KMS-11 (cell line): ENCODE measurements at regions not wholly inside any gene's neighbourhood (a gene's known extent, or its start where the extent isn't known, plus 50 kb on each side); places are given as distances from the start of the nearest gene placed in this dataset.
"Not testable (repeated sequence)": the region's sequence is repeated elsewhere in the genome, so short reads cannot be mapped to it uniquely, and the experiment has no call there.

Experiments used
- H2AFZ ChIP-seq: fragments of 200-600 bp; sonication (generic); 2 replicates; pipeline ENCODE4 v1.6.1; 2016; ENCODE audit warnings: antibody characterized with exemption, mixed run types, low read depth
- H3K27ac ChIP-seq: fragments of 200-600 bp; sonication (generic); 2 replicates; pipeline ENCODE4 v1.6.1; 2016; ENCODE audit warnings: mild to moderate bottlenecking, mixed run types
- H3K27me3 ChIP-seq: fragments of 200-600 bp; sonication (generic); 2 replicates; pipeline ENCODE4 v1.6.1; 2017; ENCODE audit warnings: mild to moderate bottlenecking, low read depth, mixed run types, moderate library complexity; ENCODE audit not compliant: insufficient read depth
- H3K36me3 ChIP-seq: fragments of 200-600 bp; sonication (generic); 2 replicates; pipeline ENCODE4 v1.6.1; 2017; ENCODE audit warnings: mild to moderate bottlenecking, mixed run types; ENCODE audit not compliant: insufficient read depth
- H3K4me1 ChIP-seq: fragments of 200-600 bp; sonication (generic); 2 replicates; pipeline ENCODE4 v1.6.1; 2016; ENCODE audit warnings: mild to moderate bottlenecking, low read depth, mixed run types; ENCODE audit not compliant: poor library complexity, severe bottlenecking
- H3K4me2 ChIP-seq: fragments of 200-600 bp; sonication (generic); 2 replicates; pipeline ENCODE4 v1.7.0; 2016; ENCODE audit warnings: mild to moderate bottlenecking, mixed run types
- H3K4me3 ChIP-seq: fragments of 200-600 bp; sonication (generic); IDR thresholded peaks from 2 replicates; pipeline ENCODE4 v1.6.1; 2017; ENCODE audit warnings: low read depth, low read length, mixed read lengths; ENCODE audit not compliant: insufficient read depth
- H3K79me2 ChIP-seq: fragments of 200-600 bp; sonication (generic); 2 replicates; pipeline ENCODE4 v1.6.1; 2016; ENCODE audit warnings: low read depth, mixed run types; ENCODE audit not compliant: insufficient read depth
- H3K9ac ChIP-seq: fragments of 200-600 bp; sonication (generic); 2 replicates; pipeline ENCODE4 v1.6.1; 2016; ENCODE audit warnings: mild to moderate bottlenecking, mixed run types
- H4K20me1 ChIP-seq: fragments of 200-600 bp; sonication (generic); 2 replicates; pipeline ENCODE4 v1.6.1; 2016; ENCODE audit warnings: mild to moderate bottlenecking, mixed run types; ENCODE audit not compliant: insufficient read depth
- TF ChIP-seq, protein P1 (sequence below): fragments of 200-600 bp; sonication (generic); conservative IDR thresholded peaks from 2 replicates; pipeline ENCODE4 v1.6.1; 2017; ENCODE audit warnings: low read depth, mild to moderate bottlenecking, antibody characterized with exemption, low read length, moderate library complexity, mixed read lengths

DNA sequence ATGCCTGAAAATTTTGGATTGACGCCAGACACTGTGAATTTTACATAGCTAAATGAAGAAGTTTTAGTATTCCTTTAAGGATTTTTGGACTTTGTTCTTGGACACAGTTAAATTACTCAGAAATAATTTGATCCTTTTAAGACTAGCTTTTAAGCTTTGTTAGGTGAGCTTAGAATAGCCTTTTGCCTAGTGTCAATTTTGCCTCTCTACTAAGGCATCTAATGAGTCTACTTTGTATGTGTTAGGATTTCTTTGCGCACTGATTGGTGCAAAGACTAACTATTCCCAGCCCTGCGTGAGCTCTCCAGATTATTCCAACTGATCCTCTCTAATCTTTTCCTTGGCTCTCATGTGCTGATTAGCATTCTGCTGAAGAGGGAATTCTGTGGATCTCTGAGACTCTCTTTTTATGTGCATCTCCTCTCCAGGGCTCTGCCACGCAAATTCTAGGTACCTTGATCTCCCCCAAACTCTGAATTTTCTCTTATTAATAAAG, 128.1 kb upstream of the BCL9 start:
- H3K27ac ChIP-seq, result no peak overlapping the region
- H4K20me1 ChIP-seq, result no peaks in the 10 kb centered on the region

DNA sequence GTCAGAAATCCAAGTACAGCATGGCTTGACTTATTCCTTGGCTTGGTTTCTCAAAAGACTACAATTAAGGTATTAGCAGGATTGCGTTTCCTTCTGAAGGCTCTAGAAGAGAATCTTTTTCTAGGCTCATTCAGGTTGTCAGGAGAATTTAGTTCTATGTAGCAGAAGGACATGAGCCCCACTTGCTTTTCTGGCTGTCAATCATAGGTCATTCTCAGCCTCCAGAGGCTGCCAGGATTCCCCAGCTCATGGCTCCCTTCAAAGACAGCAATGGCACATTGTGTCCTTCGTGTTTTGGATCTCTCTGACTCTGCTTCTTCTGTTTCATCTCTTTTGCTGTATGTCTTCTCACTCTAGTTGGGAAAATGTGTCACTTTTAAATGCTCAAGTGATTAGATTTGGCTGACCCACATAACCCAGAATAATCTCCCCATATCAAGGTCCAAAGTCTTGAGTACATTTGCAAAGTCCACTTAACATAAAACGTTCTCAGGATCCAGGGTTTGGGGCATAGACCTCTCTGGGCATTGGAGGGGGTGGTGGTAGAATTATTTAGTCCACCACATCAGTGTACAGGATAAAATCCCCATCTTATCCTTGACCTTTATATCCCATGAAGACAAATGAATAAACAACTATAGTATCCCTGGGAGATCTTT, 126.7 kb upstream of the BCL9 start:
- no peak overlapping the region for H3K9ac ChIP-seq
- H3K36me3 ChIP-seq, result no peaks in the 10 kb centered on the region
- H4K20me1 ChIP-seq, result no peaks in the 10 kb centered on the region
- no peak overlapping the region for H3K4me2 ChIP-seq
- no peaks in the 10 kb centered on the region for H3K27me3 ChIP-seq
- TF ChIP-seq, protein P1, sequence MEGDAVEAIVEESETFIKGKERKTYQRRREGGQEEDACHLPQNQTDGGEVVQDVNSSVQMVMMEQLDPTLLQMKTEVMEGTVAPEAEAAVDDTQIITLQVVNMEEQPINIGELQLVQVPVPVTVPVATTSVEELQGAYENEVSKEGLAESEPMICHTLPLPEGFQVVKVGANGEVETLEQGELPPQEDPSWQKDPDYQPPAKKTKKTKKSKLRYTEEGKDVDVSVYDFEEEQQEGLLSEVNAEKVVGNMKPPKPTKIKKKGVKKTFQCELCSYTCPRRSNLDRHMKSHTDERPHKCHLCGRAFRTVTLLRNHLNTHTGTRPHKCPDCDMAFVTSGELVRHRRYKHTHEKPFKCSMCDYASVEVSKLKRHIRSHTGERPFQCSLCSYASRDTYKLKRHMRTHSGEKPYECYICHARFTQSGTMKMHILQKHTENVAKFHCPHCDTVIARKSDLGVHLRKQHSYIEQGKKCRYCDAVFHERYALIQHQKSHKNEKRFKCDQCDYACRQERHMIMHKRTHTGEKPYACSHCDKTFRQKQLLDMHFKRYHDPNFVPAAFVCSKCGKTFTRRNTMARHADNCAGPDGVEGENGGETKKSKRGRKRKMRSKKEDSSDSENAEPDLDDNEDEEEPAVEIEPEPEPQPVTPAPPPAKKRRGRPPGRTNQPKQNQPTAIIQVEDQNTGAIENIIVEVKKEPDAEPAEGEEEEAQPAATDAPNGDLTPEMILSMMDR, result no peak
- no peak overlapping the region for H3K27ac ChIP-seq
- no peaks in the 10 kb centered on the region for H3K4me1 ChIP-seq
- no peak overlapping the region for H3K4me3 ChIP-seq
- H2AFZ ChIP-seq, result no peak overlapping the region
- H3K79me2 ChIP-seq, result no peaks in the 10 kb centered on the region

More for the DNA sequence above, 128.1 kb upstream of the BCL9 start:
- Histone ChIP-seq H3K27me3 (no peaks in the 10 kb centered on the region), H3K4me1 (no peaks in the 10 kb centered on the region), H3K79me2 (no peaks in the 10 kb centered on the region), H3K4me2 (no peak overlapping the region), H3K4me3 (no peak overlapping the region), H3K36me3 (no peaks in the 10 kb centered on the region), H3K9ac (no peak overlapping the region), H2AFZ (no peak overlapping the region)
- TF ChIP-seq, protein P1, result no peak

DNA sequence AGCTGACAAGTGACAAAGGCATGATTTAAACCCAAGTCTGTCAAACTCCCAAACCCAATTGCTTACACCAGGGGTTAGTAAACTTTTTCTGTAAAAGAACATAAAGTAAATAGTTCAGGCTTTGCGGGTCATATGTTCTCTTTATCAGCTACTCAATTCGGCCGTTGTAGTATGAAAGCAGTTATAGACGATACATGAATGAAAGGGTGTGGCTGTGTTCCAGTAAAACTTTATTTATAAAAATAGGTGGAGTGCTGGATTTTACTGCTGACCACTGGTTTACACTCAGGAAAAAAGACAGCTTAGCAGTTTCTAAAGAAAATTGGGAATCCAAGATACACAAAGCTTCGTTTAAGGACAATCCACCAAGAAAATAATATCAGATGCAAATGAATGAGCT, 124.3 kb upstream of the BCL9 start:
- Histone ChIP-seq H4K20me1 (no peaks in the 10 kb centered on the region), H3K9ac (no peak overlapping the region), H3K4me2 (no peak overlapping the region), H3K4me1 (no peaks in the 10 kb centered on the region), H3K36me3 (no peaks in the 10 kb centered on the region), H3K27me3 (no peaks in the 10 kb centered on the region), H3K79me2 (no peaks in the 10 kb centered on the region), H3K4me3 (no peak overlapping the region), H3K27ac (no peak overlapping the region), H2AFZ (no peak overlapping the region)
- TF ChIP-seq, protein P1, result no peak

DNA sequence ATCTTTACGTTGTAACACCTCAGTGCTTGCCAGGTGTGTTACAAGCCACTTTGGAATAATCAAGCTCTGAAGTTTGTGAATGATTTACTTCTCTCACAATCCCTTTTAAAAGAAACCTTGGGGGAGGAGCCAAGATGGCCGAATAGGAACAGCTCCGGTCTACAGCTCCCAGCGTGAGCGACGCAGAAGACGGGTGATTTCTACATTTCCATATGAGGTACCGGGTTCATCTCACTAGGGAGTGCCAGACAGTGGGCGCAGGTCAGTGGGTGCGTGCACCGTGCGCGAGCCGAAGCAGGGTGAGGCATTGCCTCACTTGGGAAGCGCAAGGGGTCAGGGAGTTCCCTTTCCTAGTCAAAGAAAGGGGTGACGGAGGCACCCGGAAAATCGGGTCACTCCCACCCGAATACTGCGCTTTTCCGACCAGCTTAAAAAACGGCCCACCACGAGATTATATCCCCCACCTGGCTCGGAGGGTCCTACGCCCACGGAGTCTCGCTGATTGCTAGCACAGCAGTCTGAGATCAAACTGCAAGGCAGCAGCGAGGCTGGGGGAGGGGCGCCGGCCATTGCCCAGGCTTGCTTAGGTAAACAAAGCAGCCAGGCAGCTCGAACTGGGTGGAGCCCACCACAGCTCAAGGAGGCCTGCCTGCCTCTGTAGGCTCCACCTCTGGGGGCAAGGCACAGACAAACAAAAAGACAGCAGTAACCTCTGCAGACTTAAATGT, 118.0 kb upstream of the BCL9 start:
- H3K4me2 ChIP-seq, H3K4me3 ChIP-seq, H3K27ac ChIP-seq, H3K27me3 ChIP-seq, H3K79me2 ChIP-seq, H3K36me3 ChIP-seq, H3K4me1 ChIP-seq, H3K9ac ChIP-seq, H4K20me1 ChIP-seq, H2AFZ ChIP-seq: not testable (repeated sequence)

DNA sequence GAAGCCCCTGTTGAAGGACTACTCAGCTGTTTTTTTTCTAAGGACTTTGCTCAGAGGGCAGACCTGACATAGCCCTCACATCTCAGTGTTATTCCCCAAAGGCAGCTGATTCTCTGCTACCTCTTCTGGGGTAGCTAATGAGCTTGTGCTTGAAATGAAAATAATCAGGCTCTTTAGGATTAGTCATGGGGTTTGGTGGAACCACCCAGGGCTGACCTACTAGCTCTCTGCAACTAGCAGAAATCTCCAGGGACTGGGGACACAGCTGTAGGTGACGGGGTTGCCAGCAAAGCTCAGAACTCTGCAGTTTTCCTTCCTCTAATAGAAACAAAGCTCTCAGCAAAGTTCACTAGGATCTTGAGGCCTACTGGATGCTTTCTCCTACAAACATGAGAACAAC, 106.4 kb upstream of the BCL9 start:
- Histone ChIP-seq H2AFZ (no peak overlapping the region), H3K36me3 (no peaks in the 10 kb centered on the region), H4K20me1 (no peaks in the 10 kb centered on the region), H3K27ac (no peak overlapping the region), H3K4me3 (no peak overlapping the region), H3K9ac (no peak overlapping the region), H3K27me3 (no peaks in the 10 kb centered on the region), H3K4me2 (no peak overlapping the region), H3K79me2 (no peaks in the 10 kb centered on the region), H3K4me1 (no peaks in the 10 kb centered on the region)
- TF ChIP-seq, protein P1, result no peak
